NB4 (cell line): ENCODE measurements at regions not wholly inside any gene's neighbourhood (a gene's known extent, or its start where the extent isn't known, plus 50 kb on each side); places are given as distances from the start of the nearest gene placed in this dataset.

Experiments
- DNase-seq: peaks from one replicate; pipeline ENCODE4 v3.0.0; 2010; ENCODE audit warnings: low read depth
- H3K4me3 ChIP-seq: one replicate; pipeline ENCODE4 v1.5.1; 2011; ENCODE audit warnings: mild to moderate bottlenecking, low read depth, low read length, moderate library complexity
- MYC ChIP-seq: IDR thresholded peaks from 2 replicates; pipeline ENCODE4 v1.6.1; 2011; ENCODE audit warnings: low read depth, low read length
- POLR2A ChIP-seq: IDR thresholded peaks from 2 replicates; pipeline ENCODE4 v1.6.1; 2011; ENCODE audit warnings: mild to moderate bottlenecking; ENCODE audit not compliant: insufficient read length; ENCODE audit errors: extremely low read depth
- TF ChIP-seq, protein P1 (sequence below): IDR thresholded peaks from one replicate; pipeline ENCODE4 v1.5.1; 2012; ENCODE audit warnings: low read depth, low read length
- TF ChIP-seq, protein P2 (sequence below): IDR thresholded peaks from 2 replicates; pipeline ENCODE4 v1.6.1; 2011; ENCODE audit warnings: low read depth, low read length

- no peak overlapping the region for H3K4me3 ChIP-seq
- TF ChIP-seq, protein P1, sequence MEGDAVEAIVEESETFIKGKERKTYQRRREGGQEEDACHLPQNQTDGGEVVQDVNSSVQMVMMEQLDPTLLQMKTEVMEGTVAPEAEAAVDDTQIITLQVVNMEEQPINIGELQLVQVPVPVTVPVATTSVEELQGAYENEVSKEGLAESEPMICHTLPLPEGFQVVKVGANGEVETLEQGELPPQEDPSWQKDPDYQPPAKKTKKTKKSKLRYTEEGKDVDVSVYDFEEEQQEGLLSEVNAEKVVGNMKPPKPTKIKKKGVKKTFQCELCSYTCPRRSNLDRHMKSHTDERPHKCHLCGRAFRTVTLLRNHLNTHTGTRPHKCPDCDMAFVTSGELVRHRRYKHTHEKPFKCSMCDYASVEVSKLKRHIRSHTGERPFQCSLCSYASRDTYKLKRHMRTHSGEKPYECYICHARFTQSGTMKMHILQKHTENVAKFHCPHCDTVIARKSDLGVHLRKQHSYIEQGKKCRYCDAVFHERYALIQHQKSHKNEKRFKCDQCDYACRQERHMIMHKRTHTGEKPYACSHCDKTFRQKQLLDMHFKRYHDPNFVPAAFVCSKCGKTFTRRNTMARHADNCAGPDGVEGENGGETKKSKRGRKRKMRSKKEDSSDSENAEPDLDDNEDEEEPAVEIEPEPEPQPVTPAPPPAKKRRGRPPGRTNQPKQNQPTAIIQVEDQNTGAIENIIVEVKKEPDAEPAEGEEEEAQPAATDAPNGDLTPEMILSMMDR: no peak
- TF ChIP-seq POLR2A (no peak), MYC (no peak)
- peak; percentile 59 for DNase-seq
Measured at GRCh38 chr2:145652571-145653545, 1132.9 kb upstream of the ZEB2 start.

- TF ChIP-seq POLR2A: no peak
- TF ChIP-seq, protein P2, sequence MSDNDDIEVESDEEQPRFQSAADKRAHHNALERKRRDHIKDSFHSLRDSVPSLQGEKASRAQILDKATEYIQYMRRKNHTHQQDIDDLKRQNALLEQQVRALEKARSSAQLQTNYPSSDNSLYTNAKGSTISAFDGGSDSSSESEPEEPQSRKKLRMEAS: no peak
- DNase-seq: peak; percentile 10
- H3K4me3 ChIP-seq: no peak overlapping the region
Measured at GRCh38 chr2:145652036-145652435, 1132.1 kb upstream of the ZEB2 start.

DNA sequence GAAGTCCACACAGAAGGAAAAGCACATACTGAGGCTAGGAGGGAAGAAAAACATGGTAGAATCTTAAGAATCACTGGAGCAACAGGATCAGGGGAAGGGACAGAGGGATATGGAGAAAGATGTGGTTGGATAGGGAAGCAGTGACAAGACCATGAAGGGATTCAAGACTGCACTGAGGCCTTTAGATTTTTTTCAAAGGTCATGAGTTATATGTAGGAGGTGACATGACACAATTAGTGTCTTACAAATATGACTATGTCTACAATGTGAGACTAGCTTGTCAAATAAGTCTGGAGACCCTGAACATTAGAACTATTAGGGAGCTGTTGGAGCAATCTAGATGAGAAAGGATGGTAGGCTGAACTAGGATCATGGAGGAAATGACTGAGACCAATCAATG is 1130.3 kb upstream of the ZEB2 start:
- TF ChIP-seq POLR2A: no peak
- TF ChIP-seq, protein P1: no peak
- no peak for TF ChIP-seq MYC
- TF ChIP-seq, protein P2: no peak
- no peak overlapping the region for H3K4me3 ChIP-seq
- DNase-seq: no peak

DNA sequence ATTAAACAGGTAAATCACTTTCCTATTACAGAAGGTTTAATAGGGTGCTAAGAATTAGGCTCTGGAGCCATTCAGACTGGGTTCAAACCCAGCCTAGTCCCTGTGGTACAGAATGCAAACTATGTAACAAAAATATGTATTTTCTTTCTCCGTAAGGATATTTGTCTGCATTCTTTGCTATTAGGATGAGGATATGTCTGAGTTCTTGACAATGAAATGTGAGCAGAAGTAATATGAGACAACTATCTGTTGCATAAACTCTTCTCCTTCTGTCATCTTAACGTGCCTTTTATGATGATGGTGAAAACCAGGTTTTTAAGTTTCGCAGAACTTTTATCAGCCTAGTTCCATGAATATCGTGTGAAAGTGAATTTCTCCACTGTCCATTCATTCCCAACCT is 1129.1 kb upstream of the ZEB2 start:
- TF ChIP-seq, protein P1: no peak
- TF ChIP-seq MYC: no peak
- H3K4me3 ChIP-seq: no peak overlapping the region
- DNase-seq: no peak

DNA sequence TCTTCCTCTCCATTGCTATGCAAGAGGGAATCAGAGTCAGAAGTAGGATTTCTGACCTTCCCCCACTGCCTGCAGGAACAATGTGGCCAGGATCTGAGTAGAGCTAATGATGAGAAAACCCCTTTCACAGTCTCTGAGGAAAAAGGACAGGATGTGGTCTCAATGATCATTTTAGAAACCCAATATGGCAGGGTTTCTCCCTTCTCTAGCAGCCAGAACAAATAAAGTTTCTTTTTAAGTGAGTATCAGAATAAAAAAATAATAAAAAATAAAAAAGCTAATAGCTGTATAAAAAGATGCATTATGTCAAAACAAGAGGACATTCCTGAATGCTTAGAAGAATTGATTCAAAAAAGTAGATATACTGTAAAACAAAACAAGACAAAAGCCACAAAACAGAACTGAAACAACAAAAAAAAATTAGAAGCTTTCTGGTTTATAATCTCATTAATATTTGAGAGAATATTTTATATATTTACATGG is 1124.9 kb upstream of the ZEB2 start:
- no peak overlapping the region for H3K4me3 ChIP-seq
- DNase-seq: peak; percentile 19
- TF ChIP-seq, protein P1: no peak
- no peak for TF ChIP-seq POLR2A
- TF ChIP-seq, protein P2: no peak
- TF ChIP-seq MYC: no peak

- peak; percentile 29 for DNase-seq
- TF ChIP-seq MYC (no peak), POLR2A (no peak)
- TF ChIP-seq, protein P1: no peak
- TF ChIP-seq, protein P2: no peak
- no peak overlapping the region for H3K4me3 ChIP-seq
Measured at GRCh38 chr2:145638675-145639074, 1118.8 kb upstream of the ZEB2 start.
